Endothelial cell of umbilical vein (primary cell): ENCODE measurements at regions not wholly inside any gene's neighbourhood (a gene's known extent, or its start where the extent isn't known, plus 50 kb on each side); places are given as distances from the start of the nearest gene placed in this dataset.

Source experiments
- BruUV-seq: library from RNA; stranded (reverse); fragments of 400-500 nt; replicated peaks from 2 replicates; lab custom pipeline; 2021; lab: Mats Ljungman, UMichigan
- CTCF ChIA-PET: fragments of 300-600, 350-600 bp; sonication (Branson Sonifier 250); formaldehyde crosslinking; loops from one replicate; lab custom pipeline; 2021; ENCODE audit warnings: antibody characterized with exemption, inconsistent platforms; lab: Charles Lee
- POLR2A ChIA-PET: fragments of 300-600, 350-600 bp; sonication (Branson Sonifier 250); formaldehyde crosslinking; loops from one replicate; lab custom pipeline; 2021; ENCODE audit warnings: antibody characterized with exemption, inconsistent platforms; lab: Charles Lee
- DNase-seq: peaks from one replicate; pipeline ENCODE4 v3.0.0-alpha.2; 2011; ENCODE audit warnings: low read depth, low spot score
- FAIRE-seq: peaks from 2 replicates; lab custom pipeline; 2011; peaks lifted over from hg19 to GRCh38; lab: Jason Lieb, UNC
- H2AFZ ChIP-seq: 2 replicates; pipeline ENCODE4 v1.6.0; 2012; ENCODE audit warnings: low read depth, low read length, control low read depth, inconsistent platforms
- H3K27ac ChIP-seq: 2 replicates; pipeline ENCODE4 v1.5.1; 2011; ENCODE audit warnings: low read depth, mild to moderate bottlenecking, control low read depth, low read length, moderate library complexity; ENCODE audit not compliant: insufficient read depth
- H3K27me3 ChIP-seq, 2 experiments: 2 replicates each; pipeline versions ENCODE4 v1.6.0 to v1.6.1; 2011; ENCODE audit warnings: low read length in 2 of 2, mixed read lengths in 1 of 2; ENCODE audit not compliant: control insufficient read depth in 2 of 2, insufficient read depth in 2 of 2
- H3K36me3 ChIP-seq, 2 experiments: 2 replicates in 1 of 2; 3 replicates in 1 of 2; pipeline ENCODE4 v1.5.1; 2011; ENCODE audit warnings: low read length in 2 of 2, mild to moderate bottlenecking in 1 of 2, moderate library complexity in 1 of 2; ENCODE audit not compliant: control insufficient read depth in 2 of 2, insufficient read depth in 2 of 2; ENCODE audit errors: extremely low read depth in 1 of 2
- H3K4me1 ChIP-seq: 3 replicates; pipeline ENCODE4 v1.5.1; 2011; ENCODE audit warnings: mild to moderate bottlenecking, low read length; ENCODE audit not compliant: control insufficient read depth, insufficient read depth; ENCODE audit errors: extremely low read depth
- H3K4me2 ChIP-seq: 2 replicates; pipeline ENCODE4 v1.6.1; 2011; ENCODE audit warnings: low read length, control low read depth, mixed read lengths; ENCODE audit not compliant: insufficient read depth
- H3K4me3 ChIP-seq, 3 experiments: fragments of 200-600 bp in 1 of 3; sonication (generic), shearing (Covaris generic) in 1 of 3; replicated peaks in 1 of 3; 2 replicates each; pipeline ENCODE4 v1.5.1; 2011 to 2016; ENCODE audit warnings: control low read depth in 3 of 3, low read length in 3 of 3, mild to moderate bottlenecking in 2 of 3, inconsistent platforms in 1 of 3, low read depth in 1 of 3, moderate library complexity in 1 of 3; ENCODE audit not compliant: insufficient read depth in 1 of 3
- H3K79me2 ChIP-seq: 2 replicates; pipeline ENCODE4 v1.6.0; 2012; ENCODE audit warnings: low read length, inconsistent platforms; ENCODE audit not compliant: control insufficient read depth, insufficient read depth
- H3K9ac ChIP-seq: replicated peaks from 2 replicates; pipeline ENCODE3; 2011; ENCODE audit warnings: low read length, control low read depth; ENCODE audit not compliant: insufficient read depth; ENCODE audit errors: extremely low read depth
- H3K9me1 ChIP-seq: replicated peaks from 3 replicates; pipeline ENCODE4 v1.6.0; 2011; ENCODE audit warnings: mild to moderate bottlenecking, low read length; ENCODE audit not compliant: control insufficient read depth, insufficient read depth; ENCODE audit errors: extremely low read depth
- H3K9me3 ChIP-seq: replicated peaks from 2 replicates; pipeline ENCODE4 v1.5.1; 2012; ENCODE audit warnings: low read length, inconsistent platforms; ENCODE audit not compliant: control insufficient read depth, insufficient read depth
- H4K20me1 ChIP-seq: replicated peaks from 2 replicates; pipeline ENCODE3; 2011; ENCODE audit warnings: mild to moderate bottlenecking, low read length; ENCODE audit not compliant: control insufficient read depth, insufficient read depth; ENCODE audit errors: extremely low read depth
- EZH2 ChIP-seq: IDR thresholded peaks from 2 replicates; pipeline ENCODE4 v1.6.1; 2012; ENCODE audit warnings: borderline replicate concordance, low read depth, mild to moderate bottlenecking, moderate library complexity, low read length, inconsistent platforms; ENCODE audit not compliant: severe bottlenecking
- FOS ChIP-seq: IDR thresholded peaks from 2 replicates; pipeline ENCODE4 v1.6.1; 2011; ENCODE audit warnings: mild to moderate bottlenecking, low read length, moderate library complexity, borderline replicate concordance; ENCODE audit not compliant: insufficient read depth
- GATA2 ChIP-seq: IDR thresholded peaks from 2 replicates; pipeline ENCODE4 v1.7.0; 2011; ENCODE audit warnings: low read depth, mild to moderate bottlenecking, moderate library complexity, mixed read lengths, low read length; ENCODE audit not compliant: insufficient read length, insufficient read depth
- JUN ChIP-seq: IDR thresholded peaks from 2 replicates; pipeline ENCODE4 v1.6.1; 2011; ENCODE audit warnings: borderline replicate concordance, low read depth; ENCODE audit not compliant: insufficient read length, insufficient read depth
- MAX ChIP-seq: IDR thresholded peaks from 2 replicates; pipeline ENCODE4 v1.6.1; 2011; ENCODE audit not compliant: insufficient read depth, insufficient read length
- MYC ChIP-seq: IDR thresholded peaks from one replicate; pipeline ENCODE4 v1.6.1; 2011; ENCODE audit warnings: mild to moderate bottlenecking, low read depth, low read length
- POLR2A ChIP-seq: IDR thresholded peaks from 2 replicates; pipeline ENCODE4 v1.6.1; 2012; ENCODE audit warnings: low read depth, mild to moderate bottlenecking, control low read depth, low read length
- POLR2AphosphoS5 ChIP-seq: IDR thresholded peaks from 2 replicates; pipeline ENCODE4 v1.6.1; 2012; ENCODE audit warnings: low read depth, mild to moderate bottlenecking, control low read depth, low read length, moderate library complexity; ENCODE audit not compliant: insufficient read depth
- dilution Hi-C: fragments of 300-500 bp; cut with MboI; formaldehyde crosslinking; loops from one replicate; pipeline ENCODE4 v1.15.0; 2019; ENCODE audit warnings: low sequenced_read_pairs; ENCODE audit not compliant: extremely low pct_ligation_motif_present
- intact Hi-C: fragments of 100-400 bp; cut with micrococcal nuclease; formaldehyde crosslinking; loops from one replicate; pipeline ENCODE4 v1.10.0; 2022
- TF ChIP-seq, protein P1 (sequence below), 2 donors: IDR thresholded peaks; 1 replicate in 1 of 2; 2 replicates in 1 of 2; pipeline ENCODE4 v1.5.1; 2011; ENCODE audit warnings: low read length in 2 of 2, mild to moderate bottlenecking in 2 of 2, moderate library complexity in 2 of 2, control low read depth in 1 of 2, inconsistent platforms in 1 of 2, low read depth in 1 of 2; ENCODE audit not compliant: insufficient read depth in 1 of 2; ENCODE audit errors: extremely low read depth in 1 of 2

DNA sequence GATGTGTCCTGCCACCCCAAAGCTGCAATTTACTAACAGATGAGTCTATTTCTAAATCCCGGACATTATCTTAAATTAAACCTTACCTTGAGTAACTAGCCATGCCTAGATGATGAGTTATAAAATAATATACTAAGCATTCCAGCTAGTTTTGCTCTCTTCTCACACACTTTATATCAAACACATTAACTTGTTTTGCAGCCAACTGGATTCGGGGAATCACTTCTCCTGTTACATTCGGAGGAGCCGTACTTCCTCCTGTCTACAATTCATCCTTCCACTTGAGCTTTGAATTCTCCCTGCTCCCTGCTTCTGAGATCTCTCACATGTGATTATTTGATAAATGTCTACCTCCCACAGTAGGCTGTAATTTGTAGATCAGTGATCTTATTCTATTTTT lies 420.1 kb downstream of the GJA1 start:
- no peak overlapping the region for H3K4me3 ChIP-seq
- TF ChIP-seq JUN (no peak), MYC (no peak), GATA2 (no peak), EZH2 (no peak), POLR2AphosphoS5 (no peak), POLR2A (no peak), MAX (no peak), FOS (no peak)
- TF ChIP-seq, protein P1, sequence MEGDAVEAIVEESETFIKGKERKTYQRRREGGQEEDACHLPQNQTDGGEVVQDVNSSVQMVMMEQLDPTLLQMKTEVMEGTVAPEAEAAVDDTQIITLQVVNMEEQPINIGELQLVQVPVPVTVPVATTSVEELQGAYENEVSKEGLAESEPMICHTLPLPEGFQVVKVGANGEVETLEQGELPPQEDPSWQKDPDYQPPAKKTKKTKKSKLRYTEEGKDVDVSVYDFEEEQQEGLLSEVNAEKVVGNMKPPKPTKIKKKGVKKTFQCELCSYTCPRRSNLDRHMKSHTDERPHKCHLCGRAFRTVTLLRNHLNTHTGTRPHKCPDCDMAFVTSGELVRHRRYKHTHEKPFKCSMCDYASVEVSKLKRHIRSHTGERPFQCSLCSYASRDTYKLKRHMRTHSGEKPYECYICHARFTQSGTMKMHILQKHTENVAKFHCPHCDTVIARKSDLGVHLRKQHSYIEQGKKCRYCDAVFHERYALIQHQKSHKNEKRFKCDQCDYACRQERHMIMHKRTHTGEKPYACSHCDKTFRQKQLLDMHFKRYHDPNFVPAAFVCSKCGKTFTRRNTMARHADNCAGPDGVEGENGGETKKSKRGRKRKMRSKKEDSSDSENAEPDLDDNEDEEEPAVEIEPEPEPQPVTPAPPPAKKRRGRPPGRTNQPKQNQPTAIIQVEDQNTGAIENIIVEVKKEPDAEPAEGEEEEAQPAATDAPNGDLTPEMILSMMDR (IDR thresholded peaks at IDR 0.05; ENCODE audit: extremely low read depth in 1 of 2, insufficient read depth in 1 of 2, low read depth in 1 of 2, low read length in 2 of 2) = no peak
- H4K20me1 ChIP-seq = no peaks in the 10 kb centered on the region
- ChIA-PET CTCF (no interaction called here), POLR2A (no interaction called here)
- BruUV-seq = no TSS peak
- H3K9me3 ChIP-seq = no peaks in the 10 kb centered on the region
- H2AFZ ChIP-seq = no peak overlapping the region
- dilution Hi-C loops (no loop called here), intact Hi-C loops (no loop called here)
- FAIRE-seq (no peak), DNase-seq (no peak)
- H3K4me1 ChIP-seq = no peaks in the 10 kb centered on the region
- no peaks in the 10 kb centered on the region for H3K79me2 ChIP-seq
- no peaks in the 10 kb centered on the region for H3K36me3 ChIP-seq
- H3K4me2 ChIP-seq = no peak overlapping the region
- no peaks in the 10 kb centered on the region for H3K9me1 ChIP-seq
- H3K27ac ChIP-seq = no peak overlapping the region
- no peak overlapping the region for H3K9ac ChIP-seq
- no peaks in the 10 kb centered on the region for H3K27me3 ChIP-seq
